ENCODE measurements at regions not wholly inside any gene's neighbourhood (a gene's known extent, or its start where the extent isn't known, plus 50 kb on each side); places are given as distances from the start of the nearest gene placed in this dataset. TPM values are rescaled to one million over a fixed set of nuclear protein-coding genes. Genes with fewer than 3 reads are reported as not detected.

GRCh38 chr4:29459926-29460325, 1260.2 kb upstream of the PCDH7 start:
- Histone ChIP-seq H3K4me3 (ENCODE audit: insufficient read depth, low read depth, low read length) (no peak overlapping the region), H3K9ac (ENCODE audit: low read length) (no peak overlapping the region), H3K9me3 (ENCODE audit: insufficient read depth, low read depth, low read length) (no peaks in the 10 kb centered on the region), H3K79me2 (ENCODE audit: insufficient read depth, low read length) (no peaks in the 10 kb centered on the region), H3K4me2 (ENCODE audit: low read length) (no peak overlapping the region), H4K20me1 (ENCODE audit: insufficient read depth, low read length) (no peaks in the 10 kb centered on the region), H3K27me3 (ENCODE audit: insufficient read depth, low read length) (no peaks in the 10 kb centered on the region), H3K36me3 (ENCODE audit: insufficient read depth, low read length) (no peaks in the 10 kb centered on the region), H3K4me1 (ENCODE audit: insufficient read depth, low read length) (no peaks in the 10 kb centered on the region), H3K27ac (ENCODE audit: low read depth, low read length) (no peak overlapping the region), H2AFZ (ENCODE audit: low read depth, low read length) (no peak overlapping the region)
- Mint-ChIP-seq H3K27ac (ENCODE audit: unreplicated experiment) (no peak overlapping the region), H3K36me3 (ENCODE audit: low read depth, unreplicated experiment) (no peaks in the 10 kb centered on the region), H3K4me1 (ENCODE audit: low read depth, unreplicated experiment) (no peaks in the 10 kb centered on the region), H3K27me3 (ENCODE audit: low read depth, unreplicated experiment) (no peaks in the 10 kb centered on the region), H3K9me3 (ENCODE audit: unreplicated experiment) (no peaks in the 10 kb centered on the region), H3K4me3 (ENCODE audit: unreplicated experiment) (no peak overlapping the region)
- TF ChIP-seq EZH2 (IDR thresholded peaks at IDR 0.05; ENCODE audit: insufficient read depth, low read length) (no peak), CTCF (IDR thresholded peaks at IDR 0.05; ENCODE audit: insufficient read depth, low read depth, low read length) (no peak)
- DNase-seq (ENCODE audit: low read depth) = no peak
- FAIRE-seq = no peak

- Histone ChIP-seq H3K4me1 (ENCODE audit: insufficient read depth, low read length) (no peaks in the 10 kb centered on the region), H2AFZ (ENCODE audit: low read depth, low read length) (no peak overlapping the region), H3K36me3 (ENCODE audit: insufficient read depth, low read length) (no peaks in the 10 kb centered on the region), H3K4me3 (ENCODE audit: insufficient read depth, low read depth, low read length) (no peak overlapping the region), H3K9me3 (ENCODE audit: insufficient read depth, low read depth, low read length) (no peaks in the 10 kb centered on the region), H3K9ac (ENCODE audit: low read length) (no peak overlapping the region), H3K4me2 (ENCODE audit: low read length) (no peak overlapping the region), H3K79me2 (ENCODE audit: insufficient read depth, low read length) (no peaks in the 10 kb centered on the region), H3K27me3 (ENCODE audit: insufficient read depth, low read length) (no peaks in the 10 kb centered on the region), H3K27ac (ENCODE audit: low read depth, low read length) (no peak overlapping the region), H4K20me1 (ENCODE audit: insufficient read depth, low read length) (no peaks in the 10 kb centered on the region)
- FAIRE-seq (no peak), DNase-seq (ENCODE audit: low read depth) (no peak)
- Mint-ChIP-seq H3K27me3 (ENCODE audit: low read depth, unreplicated experiment) (no peaks in the 10 kb centered on the region), H3K4me3 (ENCODE audit: unreplicated experiment) (no peak overlapping the region), H3K27ac (ENCODE audit: unreplicated experiment) (no peak overlapping the region), H3K36me3 (ENCODE audit: low read depth, unreplicated experiment) (no peaks in the 10 kb centered on the region), H3K4me1 (ENCODE audit: low read depth, unreplicated experiment) (peaks cover 3% of the 10 kb centered on the region), H3K9me3 (ENCODE audit: unreplicated experiment) (no peaks in the 10 kb centered on the region)
- TF ChIP-seq CTCF (IDR thresholded peaks at IDR 0.05; ENCODE audit: insufficient read depth, low read depth, low read length) (no peak), EZH2 (IDR thresholded peaks at IDR 0.05; ENCODE audit: insufficient read depth, low read length) (no peak)
Measured at GRCh38 chr4:29467044-29467717, 1253.0 kb upstream of the PCDH7 start.

Small RNA genes lying in the stretch of these regions (microRNA-seq; reads per million reads assigned to microRNA genes)
- not detected for gene MIR4275

Data from astrocyte (in vitro differentiated cells and primary cell).